Sigmoid colon (tissue), 6 donors: ENCODE measurements at regions not wholly inside any gene's neighbourhood (a gene's known extent, or its start where the extent isn't known, plus 50 kb on each side); places are given as distances from the start of the nearest gene placed in this dataset.

Experiments
- DNase-seq: peaks from one replicate; pipeline ENCODE4 v3.0.0-alpha.2; 2019
- H3K27ac ChIP-seq, 4 donors: fragments of 200-600 bp; sonication (generic); one replicate each; pipeline ENCODE4 v1.5.1; 2016 to 2019; ENCODE audit warnings: mild to moderate bottlenecking in 1 of 4
- H3K27me3 ChIP-seq, 3 donors: fragments of 200-600 bp; sonication (generic); one replicate each; pipeline ENCODE4 v1.5.1; 2019; ENCODE audit warnings: mild to moderate bottlenecking in 1 of 3
- H3K36me3 ChIP-seq, 4 donors: fragments of 200-600 bp; sonication (generic); one replicate each; pipeline ENCODE4 v1.5.1; 2016 to 2019
- H3K4me1 ChIP-seq, 4 donors: fragments of 200-600 bp; sonication (generic); one replicate each; pipeline ENCODE4 v1.5.1; 2017 to 2019
- H3K4me3 ChIP-seq, 4 donors: fragments of 200-600 bp; sonication (generic); one replicate each; pipeline ENCODE4 v1.5.1; 2017 to 2019; ENCODE audit warnings: mild to moderate bottlenecking in 2 of 4, moderate library complexity in 1 of 4
- H3K9me3 ChIP-seq, 4 donors: fragments of 200-600 bp in 3 of 4; sonication (generic) in 3 of 4; one replicate each; pipeline versions ENCODE4 v1.5.1 to v1.6.1; 2013 to 2019
- EP300 ChIP-seq, 4 donors: sonication (generic); formaldehyde crosslinking; IDR thresholded peaks; one replicate each; pipeline ENCODE4 v1.6.1; 2017; ENCODE audit warnings: antibody characterized with exemption in 4 of 4
- POLR2A ChIP-seq, 2 donors: fragments of 450-650 bp; IDR thresholded peaks; one replicate each; pipeline ENCODE4 v1.6.1; 2016; ENCODE audit warnings: antibody characterized with exemption in 2 of 2, mild to moderate bottlenecking in 2 of 2, moderate library complexity in 2 of 2
- POLR2AphosphoS5 ChIP-seq, 4 donors: sonication (generic); formaldehyde crosslinking; IDR thresholded peaks; one replicate each; pipeline ENCODE4 v1.6.1; 2017; ENCODE audit warnings: antibody characterized with exemption in 4 of 4
- WGBS, 2 donors: extraction: QIAGEN DNeasy Blood & Tissue Kit; methylation state at CpG; one replicate each; pipeline ENCODE4 v1.1.7; 2013; 5-methylcytosine and 5-hydroxymethylcytosine counted together
- intact Hi-C: fragments of 100-400 bp; cut with DNase I; formaldehyde crosslinking; loops from one replicate; pipeline ENCODE4 v1.15.1; 2023
- TF ChIP-seq, protein P1 (sequence below), 4 experiments: fragments of 450-650 bp in 3 of 4; fragments of 200-600 bp in 1 of 4; IDR thresholded peaks; one replicate each; pipeline ENCODE4 v1.5.1; 2016 to 2019; ENCODE audit warnings: antibody characterized with exemption in 4 of 4, mild to moderate bottlenecking in 3 of 4, moderate library complexity in 2 of 4
- donor health status: healthy with polysubstance abuse.
- donor health status: healthy.

- Histone ChIP-seq H3K36me3 (no peaks in the 10 kb centered on the region), H3K9me3 (no peaks in the 10 kb centered on the region), H3K4me1 (no peaks in the 10 kb centered on the region), H3K27ac (no peak overlapping the region), H3K4me3 (no peak overlapping the region), H3K27me3 (no peaks in the 10 kb centered on the region)
- no peak for DNase-seq
- 86 to 92% methylated on average over 3 of the region's 3 CpGs for WGBS, 2 donors
- TF ChIP-seq POLR2AphosphoS5 (IDR thresholded peaks at IDR 0.05), result no peak
- TF ChIP-seq, protein P1, sequence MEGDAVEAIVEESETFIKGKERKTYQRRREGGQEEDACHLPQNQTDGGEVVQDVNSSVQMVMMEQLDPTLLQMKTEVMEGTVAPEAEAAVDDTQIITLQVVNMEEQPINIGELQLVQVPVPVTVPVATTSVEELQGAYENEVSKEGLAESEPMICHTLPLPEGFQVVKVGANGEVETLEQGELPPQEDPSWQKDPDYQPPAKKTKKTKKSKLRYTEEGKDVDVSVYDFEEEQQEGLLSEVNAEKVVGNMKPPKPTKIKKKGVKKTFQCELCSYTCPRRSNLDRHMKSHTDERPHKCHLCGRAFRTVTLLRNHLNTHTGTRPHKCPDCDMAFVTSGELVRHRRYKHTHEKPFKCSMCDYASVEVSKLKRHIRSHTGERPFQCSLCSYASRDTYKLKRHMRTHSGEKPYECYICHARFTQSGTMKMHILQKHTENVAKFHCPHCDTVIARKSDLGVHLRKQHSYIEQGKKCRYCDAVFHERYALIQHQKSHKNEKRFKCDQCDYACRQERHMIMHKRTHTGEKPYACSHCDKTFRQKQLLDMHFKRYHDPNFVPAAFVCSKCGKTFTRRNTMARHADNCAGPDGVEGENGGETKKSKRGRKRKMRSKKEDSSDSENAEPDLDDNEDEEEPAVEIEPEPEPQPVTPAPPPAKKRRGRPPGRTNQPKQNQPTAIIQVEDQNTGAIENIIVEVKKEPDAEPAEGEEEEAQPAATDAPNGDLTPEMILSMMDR (IDR thresholded peaks at IDR 0.05), result no peak
- intact Hi-C loops, result no loop called here
Measured at GRCh38 chr4:35723973-35724372, 520.3 kb downstream of the ARAP2 start.

- no peak for TF ChIP-seq EP300 (IDR thresholded peaks at IDR 0.05)
- no peak for TF ChIP-seq POLR2AphosphoS5 (IDR thresholded peaks at IDR 0.05)
- TF ChIP-seq, protein P1 (IDR thresholded peaks at IDR 0.05), result no peak
- TF ChIP-seq POLR2A (IDR thresholded peaks at IDR 0.05), result no peak
- no peaks in the 10 kb centered on the region for H3K27me3 ChIP-seq
- no peaks in the 10 kb centered on the region for H3K4me1 ChIP-seq
- H3K4me3 ChIP-seq, result no peak overlapping the region
- no peak overlapping the region for H3K27ac ChIP-seq
- no peaks in the 10 kb centered on the region for H3K9me3 ChIP-seq
- no peaks in the 10 kb centered on the region for H3K36me3 ChIP-seq
- DNase-seq, result no peak
- intact Hi-C loops, result no loop called here
- 88 to 90% methylated on average over 1 of the region's 1 CpG for WGBS, 2 donors
Measured at GRCh38 chr4:35725131-35725530, 519.2 kb downstream of the ARAP2 start.

GRCh38 chr4:35730414-35730813 lies 513.9 kb downstream of the ARAP2 start:
- intact Hi-C loops, result no loop called here
- Histone ChIP-seq H3K27ac (no peak overlapping the region), H3K4me1 (no peaks in the 10 kb centered on the region), H3K9me3 (peaks cover 0 to 3% (median 0%) of the 10 kb centered on the region in 4 donors), H3K27me3 (no peaks in the 10 kb centered on the region), H3K36me3 (no peaks in the 10 kb centered on the region), H3K4me3 (no peak overlapping the region)
- no peak for DNase-seq
- 18 to 66% methylated on average over 2 of the region's 2 CpGs for WGBS, 2 donors
- TF ChIP-seq POLR2A (IDR thresholded peaks at IDR 0.05) (no peak), POLR2AphosphoS5 (IDR thresholded peaks at IDR 0.05) (no peak), EP300 (IDR thresholded peaks at IDR 0.05) (no peak)
- TF ChIP-seq, protein P1 (IDR thresholded peaks at IDR 0.05), result no peak

- intact Hi-C loops, result no loop called here
- 58 to 77% methylated on average over 3 of the region's 3 CpGs for WGBS, 2 donors
- Histone ChIP-seq H3K27me3 (no peaks in the 10 kb centered on the region), H3K36me3 (no peaks in the 10 kb centered on the region), H3K27ac (no peak overlapping the region), H3K4me1 (no peaks in the 10 kb centered on the region), H3K9me3 (peaks cover 0 to 3% (median 0%) of the 10 kb centered on the region in 4 donors), H3K4me3 (no peak overlapping the region)
- DNase-seq, result no peak
- TF ChIP-seq, protein P1 (IDR thresholded peaks at IDR 0.05), result no peak
- TF ChIP-seq EP300 (IDR thresholded peaks at IDR 0.05), result no peak
- TF ChIP-seq POLR2AphosphoS5 (IDR thresholded peaks at IDR 0.05), result no peak
- no peak for TF ChIP-seq POLR2A (IDR thresholded peaks at IDR 0.05)
Measured at GRCh38 chr4:35734381-35735098, 509.8 kb downstream of the ARAP2 start.

GRCh38 chr4:35739308-35739707 lies 505.0 kb downstream of the ARAP2 start:
- TF ChIP-seq EP300 (IDR thresholded peaks at IDR 0.05) (no peak), POLR2A (IDR thresholded peaks at IDR 0.05) (no peak), POLR2AphosphoS5 (IDR thresholded peaks at IDR 0.05) (no peak)
- TF ChIP-seq, protein P1 (IDR thresholded peaks at IDR 0.05), result no peak
- 51 to 69% methylated on average over 3 of the region's 3 CpGs for WGBS, 2 donors

More at GRCh38 chr4:35739308-35739707, 505.0 kb downstream of the ARAP2 start:
- DNase-seq, result no peak
- H3K27ac ChIP-seq, result no peak overlapping the region
- H3K4me1 ChIP-seq, result no peaks in the 10 kb centered on the region
- peaks cover 0 to 3% (median 0%) of the 10 kb centered on the region in 4 donors for H3K9me3 ChIP-seq
- H3K27me3 ChIP-seq, result no peaks in the 10 kb centered on the region
- intact Hi-C loops, result no loop called here
- H3K36me3 ChIP-seq, result no peaks in the 10 kb centered on the region
- no peak overlapping the region for H3K4me3 ChIP-seq
